ENCODE measurements at regions not wholly inside any gene's neighbourhood (a gene's known extent, or its start where the extent isn't known, plus 50 kb on each side); places are given as distances from the start of the nearest gene placed in this dataset.

DNA sequence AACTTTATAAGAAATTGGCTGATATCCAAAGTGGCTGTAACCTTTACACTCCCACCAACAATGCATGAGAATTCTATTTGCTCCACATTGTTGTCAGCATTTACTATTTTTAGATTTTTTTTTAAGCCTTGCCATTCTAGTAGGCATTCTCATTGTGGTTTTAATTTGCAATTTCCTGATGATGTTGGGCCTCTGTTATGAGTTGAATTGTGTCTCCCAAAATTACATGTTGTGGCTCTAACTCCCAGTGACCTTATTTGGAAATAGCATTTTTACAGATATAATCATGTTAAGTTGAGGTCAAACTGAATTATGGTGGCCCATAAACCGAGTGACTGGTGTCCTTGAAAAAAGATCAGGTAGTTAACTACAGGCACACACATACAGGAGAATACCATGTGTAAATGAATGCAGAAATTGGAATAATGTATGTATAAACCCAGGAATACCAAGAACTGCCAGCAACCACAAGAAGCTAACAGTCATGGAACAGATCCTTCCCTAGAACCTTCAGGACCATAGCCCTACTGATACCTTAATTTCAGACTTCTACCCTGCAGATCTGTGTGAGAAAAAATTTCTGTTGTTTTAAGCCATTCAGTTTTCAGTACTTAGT lies 348.8 kb upstream of the DAB1 start:
- TF ChIP-seq, protein P1, sequence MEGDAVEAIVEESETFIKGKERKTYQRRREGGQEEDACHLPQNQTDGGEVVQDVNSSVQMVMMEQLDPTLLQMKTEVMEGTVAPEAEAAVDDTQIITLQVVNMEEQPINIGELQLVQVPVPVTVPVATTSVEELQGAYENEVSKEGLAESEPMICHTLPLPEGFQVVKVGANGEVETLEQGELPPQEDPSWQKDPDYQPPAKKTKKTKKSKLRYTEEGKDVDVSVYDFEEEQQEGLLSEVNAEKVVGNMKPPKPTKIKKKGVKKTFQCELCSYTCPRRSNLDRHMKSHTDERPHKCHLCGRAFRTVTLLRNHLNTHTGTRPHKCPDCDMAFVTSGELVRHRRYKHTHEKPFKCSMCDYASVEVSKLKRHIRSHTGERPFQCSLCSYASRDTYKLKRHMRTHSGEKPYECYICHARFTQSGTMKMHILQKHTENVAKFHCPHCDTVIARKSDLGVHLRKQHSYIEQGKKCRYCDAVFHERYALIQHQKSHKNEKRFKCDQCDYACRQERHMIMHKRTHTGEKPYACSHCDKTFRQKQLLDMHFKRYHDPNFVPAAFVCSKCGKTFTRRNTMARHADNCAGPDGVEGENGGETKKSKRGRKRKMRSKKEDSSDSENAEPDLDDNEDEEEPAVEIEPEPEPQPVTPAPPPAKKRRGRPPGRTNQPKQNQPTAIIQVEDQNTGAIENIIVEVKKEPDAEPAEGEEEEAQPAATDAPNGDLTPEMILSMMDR (IDR thresholded peaks at IDR 0.05) = no peak
- Histone ChIP-seq H3K27ac (no peak overlapping the region), H3K36me3 (no peaks in the 10 kb centered on the region), H3K27me3 (replicated peaks; ENCODE audit: insufficient read depth) (no peaks in the 10 kb centered on the region), H3K9me3 (no peaks in the 10 kb centered on the region), H3K4me3 (no peak overlapping the region), H3K4me1 (ENCODE audit: control insufficient read depth in 1 of 2, low read depth in 2 of 2) (no peaks in the 10 kb centered on the region)
- ATAC-seq (ENCODE audit: insufficient number of reproducible peaks, low FRiP score, low read depth) = no peak
- DNase-seq (ENCODE audit: low spot score) = no peak

DNA sequence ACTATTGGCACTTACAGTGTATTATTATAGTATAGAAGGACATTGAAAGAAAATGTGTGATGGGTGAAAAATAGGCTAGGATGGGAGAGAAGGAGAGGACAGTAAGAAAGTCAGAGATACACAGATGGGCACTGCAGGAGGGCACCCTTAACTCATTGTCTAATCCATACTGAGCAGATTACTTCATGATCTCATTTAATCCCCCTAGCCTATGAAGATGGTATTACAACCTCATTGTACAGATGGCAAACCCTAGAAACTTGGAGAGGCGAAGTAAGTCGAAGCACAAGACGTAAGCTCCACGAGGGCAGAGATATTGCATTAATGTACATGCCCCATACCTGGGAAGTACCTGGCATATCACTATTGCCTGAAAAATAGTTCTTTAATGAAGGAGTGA lies 346.9 kb upstream of the DAB1 start:
- no peak overlapping the region for H3K4me3 ChIP-seq
- no peaks in the 10 kb centered on the region for H3K9me3 ChIP-seq
- no peaks in the 10 kb centered on the region for H3K36me3 ChIP-seq
- no peaks in the 10 kb centered on the region for H3K4me1 ChIP-seq (ENCODE audit: control insufficient read depth in 1 of 2, low read depth in 2 of 2)
- TF ChIP-seq, protein P1 (IDR thresholded peaks at IDR 0.05) = no peak
- no peak for ATAC-seq (ENCODE audit: insufficient number of reproducible peaks, low FRiP score, low read depth)
- no peaks in the 10 kb centered on the region for H3K27me3 ChIP-seq (replicated peaks; ENCODE audit: insufficient read depth)
- DNase-seq (ENCODE audit: low spot score) = no peak
- no peak overlapping the region for H3K27ac ChIP-seq

DNA sequence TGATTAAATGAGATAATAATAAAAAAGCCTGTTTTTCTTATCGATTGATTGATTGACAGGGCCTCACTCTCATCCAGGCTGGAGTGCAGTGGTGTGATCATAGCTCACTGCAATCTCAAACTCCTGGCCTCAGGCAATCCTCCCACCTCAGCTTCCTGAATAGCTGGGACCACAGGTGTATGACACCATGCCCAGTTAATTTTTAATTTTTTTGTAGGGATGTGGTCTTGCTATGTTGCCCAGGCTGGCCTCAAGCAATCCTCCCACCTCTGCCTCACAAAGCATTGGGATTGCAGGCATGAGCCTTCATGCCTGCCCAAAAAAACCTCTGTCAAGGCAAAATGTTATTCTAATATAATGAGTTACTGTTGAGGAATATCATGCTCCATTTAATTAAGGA lies 346.4 kb upstream of the DAB1 start:
- no peaks in the 10 kb centered on the region for H3K36me3 ChIP-seq
- DNase-seq (ENCODE audit: low spot score) = no peak
- no peak overlapping the region for H3K4me3 ChIP-seq
- TF ChIP-seq, protein P1 (IDR thresholded peaks at IDR 0.05) = no peak
- ATAC-seq (ENCODE audit: insufficient number of reproducible peaks, low FRiP score, low read depth) = no peak
- H3K27me3 ChIP-seq (replicated peaks; ENCODE audit: insufficient read depth) = no peaks in the 10 kb centered on the region
- no peak overlapping the region for H3K27ac ChIP-seq
- H3K9me3 ChIP-seq = no peaks in the 10 kb centered on the region
- no peaks in the 10 kb centered on the region for H3K4me1 ChIP-seq (ENCODE audit: control insufficient read depth in 1 of 2, low read depth in 2 of 2)

DNA sequence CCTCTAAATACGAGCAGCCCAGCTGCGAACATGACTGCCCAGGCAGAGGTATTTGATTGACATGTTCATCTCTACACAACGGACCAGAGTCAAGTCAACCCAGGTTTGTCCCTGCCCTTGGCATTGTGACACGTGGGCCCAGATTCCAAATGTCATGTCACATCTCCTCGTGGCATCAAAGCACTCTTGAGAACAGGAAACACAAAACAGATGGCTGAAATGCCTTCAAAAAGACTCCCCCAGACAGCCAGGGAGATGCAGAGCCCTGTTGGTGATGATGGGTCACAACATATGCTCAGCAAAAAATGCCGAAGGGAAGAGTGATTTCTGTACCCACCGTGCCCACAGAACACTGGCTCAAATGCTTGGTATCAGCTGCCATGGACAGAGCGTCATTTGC lies 337.8 kb upstream of the DAB1 start:
- ATAC-seq (ENCODE audit: insufficient number of reproducible peaks, low FRiP score, low read depth) (no peak), DNase-seq (ENCODE audit: low spot score) (no peak)
- Histone ChIP-seq H3K27me3 (replicated peaks; ENCODE audit: insufficient read depth) (no peaks in the 10 kb centered on the region), H3K4me3 (no peak overlapping the region), H3K9me3 (no peaks in the 10 kb centered on the region), H3K36me3 (no peaks in the 10 kb centered on the region), H3K27ac (no peak overlapping the region), H3K4me1 (ENCODE audit: control insufficient read depth in 1 of 2, low read depth in 2 of 2) (no peaks in the 10 kb centered on the region)
- TF ChIP-seq, protein P1 (IDR thresholded peaks at IDR 0.05) = no peak

DNA sequence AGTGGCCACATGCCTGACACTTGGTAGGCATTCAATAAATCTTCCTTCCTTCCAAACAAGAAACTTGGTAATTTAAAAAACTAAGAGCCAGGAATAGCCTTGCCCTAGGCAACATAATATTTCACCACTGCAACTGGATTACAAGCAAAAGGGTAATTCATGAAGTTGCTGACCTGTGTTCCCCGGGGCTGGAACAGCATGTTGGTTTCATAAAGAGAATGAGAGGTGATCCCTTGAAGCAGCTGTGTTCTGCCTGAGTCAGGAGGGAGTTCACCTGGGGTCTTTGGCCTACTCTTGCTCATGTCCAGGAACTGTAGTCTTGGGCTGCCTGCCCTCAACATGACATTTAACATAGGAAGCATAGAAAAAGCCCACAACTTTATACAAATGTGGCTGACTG lies 329.0 kb upstream of the DAB1 start:
- Histone ChIP-seq H3K4me3 (no peak overlapping the region), H3K27ac (no peak overlapping the region), H3K27me3 (replicated peaks; ENCODE audit: insufficient read depth) (no peaks in the 10 kb centered on the region), H3K4me1 (ENCODE audit: control insufficient read depth in 1 of 2, low read depth in 2 of 2) (no peaks in the 10 kb centered on the region), H3K36me3 (no peaks in the 10 kb centered on the region), H3K9me3 (no peaks in the 10 kb centered on the region)
- TF ChIP-seq, protein P1 (IDR thresholded peaks at IDR 0.05) = no peak
- ATAC-seq (ENCODE audit: insufficient number of reproducible peaks, low FRiP score, low read depth) (no peak), DNase-seq (ENCODE audit: low spot score) (no peak)

Measured in thoracic aorta (tissue), 2 donors.